Stimulated activated CD8-positive, alpha-beta memory T cell treated with anti-CD3 and anti-CD28 coated beads, Interleukin-12 subunit alpha, Interleukin-12 subunit beta, amount 100 ng/mL, for 24 hours (primary cell): ENCODE measurements at regions not wholly inside any gene's neighbourhood (a gene's known extent, or its start where the extent isn't known, plus 50 kb on each side); places are given as distances from the start of the nearest gene placed in this dataset.

Experiments
- DNase-seq: peaks from one replicate; pipeline ENCODE4 v3.0.0-alpha.2; 2020; ENCODE audit errors: extremely low read depth

GRCh38 chr21:40985370-40985769 lies 138.4 kb upstream of the DSCAM start:
- DNase-seq: no peak

GRCh38 chr21:40990366-40990765 lies 143.4 kb upstream of the DSCAM start:
- DNase-seq: no peak

- no peak for DNase-seq
Observed at GRCh38 chr21:40997831-40998230, 150.9 kb upstream of the DSCAM start.

- DNase-seq: no peak
Observed at GRCh38 chr21:41000838-41001237, 153.9 kb upstream of the DSCAM start.

- DNase-seq: no peak
Observed at GRCh38 chr21:41006636-41007035, 159.7 kb upstream of the DSCAM start.

GRCh38 chr21:41008351-41008750 lies 159.6 kb upstream of the BACE2 start:
- no peak for DNase-seq

GRCh38 chr21:41008974-41009373 lies 159.0 kb upstream of the BACE2 start:
- no peak for DNase-seq

GRCh38 chr21:41009398-41010100 lies 158.4 kb upstream of the BACE2 start:
- DNase-seq: no peak

- no peak for DNase-seq
Observed at GRCh38 chr21:41010101-41010435, 157.9 kb upstream of the BACE2 start.

GRCh38 chr21:41011098-41011731 lies 156.7 kb upstream of the BACE2 start:
- no peak for DNase-seq

GRCh38 chr21:41011951-41012366 lies 156.0 kb upstream of the BACE2 start:
- no peak for DNase-seq

- no peak for DNase-seq
Observed at GRCh38 chr21:41012425-41012824, 155.5 kb upstream of the BACE2 start.

GRCh38 chr21:41016472-41016871 lies 151.5 kb upstream of the BACE2 start:
- no peak for DNase-seq

- DNase-seq: no peak
Observed at GRCh38 chr21:41018431-41018830, 149.5 kb upstream of the BACE2 start.

GRCh38 chr21:41023936-41024335 lies 144.0 kb upstream of the BACE2 start:
- DNase-seq: no peak

GRCh38 chr21:41024341-41024740 lies 143.6 kb upstream of the BACE2 start:
- DNase-seq: no peak

- DNase-seq: no peak
Observed at GRCh38 chr21:41024746-41025254, 143.2 kb upstream of the BACE2 start.

- DNase-seq: no peak
Observed at GRCh38 chr21:41029571-41029970, 138.4 kb upstream of the BACE2 start.

- no peak for DNase-seq
Observed at GRCh38 chr21:41031701-41032220, 136.2 kb upstream of the BACE2 start.

- no peak for DNase-seq
Observed at GRCh38 chr21:41032541-41032940, 135.4 kb upstream of the BACE2 start.

- no peak for DNase-seq
Observed at GRCh38 chr21:41037212-41037611, 130.7 kb upstream of the BACE2 start.

- DNase-seq: no peak
Observed at GRCh38 chr21:41037936-41038335, 130.0 kb upstream of the BACE2 start.

GRCh38 chr21:41043014-41043413 lies 124.9 kb upstream of the BACE2 start:
- no peak for DNase-seq
